ENCODE measurements at regions not wholly inside any gene's neighbourhood (a gene's known extent, or its start where the extent isn't known, plus 50 kb on each side); places are given as distances from the start of the nearest gene placed in this dataset.

DNA sequence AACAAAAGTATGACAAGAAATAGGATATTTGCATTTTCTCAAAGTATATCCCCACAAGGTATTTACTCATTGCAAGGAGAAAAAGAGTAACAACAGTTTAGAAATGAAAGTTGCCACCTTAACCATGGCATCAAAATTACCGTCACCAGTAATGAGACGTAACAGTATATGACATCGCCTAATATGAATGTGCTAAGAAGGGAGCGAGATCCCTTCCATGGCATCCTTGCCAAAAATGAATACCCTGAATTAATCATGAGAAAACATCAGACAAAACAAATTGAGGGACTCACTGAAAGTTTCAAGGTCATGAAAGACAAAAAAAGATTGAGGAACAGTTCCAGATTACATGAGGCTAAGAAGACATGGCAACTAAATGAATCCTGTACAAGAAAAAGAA lies 78.9 kb upstream of the MROH9 start:
- no peak for DNase-seq (ENCODE audit: low spot score)
- TF ChIP-seq, protein P1, sequence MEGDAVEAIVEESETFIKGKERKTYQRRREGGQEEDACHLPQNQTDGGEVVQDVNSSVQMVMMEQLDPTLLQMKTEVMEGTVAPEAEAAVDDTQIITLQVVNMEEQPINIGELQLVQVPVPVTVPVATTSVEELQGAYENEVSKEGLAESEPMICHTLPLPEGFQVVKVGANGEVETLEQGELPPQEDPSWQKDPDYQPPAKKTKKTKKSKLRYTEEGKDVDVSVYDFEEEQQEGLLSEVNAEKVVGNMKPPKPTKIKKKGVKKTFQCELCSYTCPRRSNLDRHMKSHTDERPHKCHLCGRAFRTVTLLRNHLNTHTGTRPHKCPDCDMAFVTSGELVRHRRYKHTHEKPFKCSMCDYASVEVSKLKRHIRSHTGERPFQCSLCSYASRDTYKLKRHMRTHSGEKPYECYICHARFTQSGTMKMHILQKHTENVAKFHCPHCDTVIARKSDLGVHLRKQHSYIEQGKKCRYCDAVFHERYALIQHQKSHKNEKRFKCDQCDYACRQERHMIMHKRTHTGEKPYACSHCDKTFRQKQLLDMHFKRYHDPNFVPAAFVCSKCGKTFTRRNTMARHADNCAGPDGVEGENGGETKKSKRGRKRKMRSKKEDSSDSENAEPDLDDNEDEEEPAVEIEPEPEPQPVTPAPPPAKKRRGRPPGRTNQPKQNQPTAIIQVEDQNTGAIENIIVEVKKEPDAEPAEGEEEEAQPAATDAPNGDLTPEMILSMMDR (IDR thresholded peaks at IDR 0.05; ENCODE audit: borderline replicate concordance, control extremely low read depth, extremely low read depth, insufficient read depth, missing control alignments), result no peak
- in situ Hi-C loops (cut with MboI; ENCODE audit: low sequenced_read_pairs, unreplicated experiment), result no loop called here

GRCh38 chr1:170857955-170858354 lies 77.4 kb upstream of the MROH9 start:
- TF ChIP-seq, protein P1 (IDR thresholded peaks at IDR 0.05; ENCODE audit: borderline replicate concordance, control extremely low read depth, extremely low read depth, insufficient read depth, missing control alignments), result no peak
- DNase-seq (ENCODE audit: low spot score), result no peak
- in situ Hi-C loops (cut with MboI; ENCODE audit: low sequenced_read_pairs, unreplicated experiment), result no loop called here

- TF ChIP-seq, protein P1 (IDR thresholded peaks at IDR 0.05; ENCODE audit: borderline replicate concordance, control extremely low read depth, extremely low read depth, insufficient read depth, missing control alignments), result no peak
- in situ Hi-C loops (cut with MboI; ENCODE audit: low sequenced_read_pairs, unreplicated experiment), result no loop called here
Measured at GRCh38 chr1:170863621-170864020, 71.7 kb upstream of the MROH9 start.

GRCh38 chr1:170864238-170864637 lies 71.1 kb upstream of the MROH9 start:
- TF ChIP-seq, protein P1 (IDR thresholded peaks at IDR 0.05; ENCODE audit: borderline replicate concordance, control extremely low read depth, extremely low read depth, insufficient read depth, missing control alignments), result no peak
- in situ Hi-C loops (cut with MboI; ENCODE audit: low sequenced_read_pairs, unreplicated experiment), result no loop called here
- no peak for DNase-seq (ENCODE audit: low spot score)

More at GRCh38 chr1:170863621-170864020, 71.7 kb upstream of the MROH9 start:
- no peak for DNase-seq (ENCODE audit: low spot score)

DNA sequence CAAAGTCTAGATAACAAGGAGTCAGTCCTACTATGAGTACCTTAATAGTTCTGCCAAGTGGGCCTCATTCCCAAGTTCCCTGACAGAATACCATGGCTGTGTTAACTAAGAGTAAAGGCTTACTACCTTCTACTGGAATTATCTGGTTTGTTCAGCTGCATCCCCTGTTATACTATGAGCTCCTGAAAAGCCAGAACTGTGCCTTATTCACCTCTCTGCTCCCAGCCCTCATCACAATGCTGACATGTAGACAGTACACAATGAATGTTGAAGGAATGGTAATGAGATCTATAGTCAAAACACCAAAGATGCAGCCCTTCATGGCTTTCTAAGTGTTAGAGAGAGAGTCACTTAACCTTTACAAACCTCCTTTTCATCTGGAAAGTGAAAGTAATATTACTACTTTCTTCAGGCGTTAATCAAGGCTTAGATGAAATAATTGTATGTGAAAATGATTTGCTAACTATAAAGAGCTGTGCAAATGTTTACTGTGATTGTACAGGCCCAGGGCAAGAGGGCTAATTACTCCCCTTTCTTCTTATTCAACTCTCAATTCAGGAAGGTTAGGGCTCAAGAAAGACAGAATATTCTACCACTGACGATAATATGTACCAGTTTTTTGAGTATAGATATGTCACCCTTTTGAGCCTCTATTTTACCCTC lies 70.3 kb upstream of the MROH9 start:
- no peak for DNase-seq (ENCODE audit: low spot score)
- TF ChIP-seq, protein P1 (IDR thresholded peaks at IDR 0.05; ENCODE audit: borderline replicate concordance, control extremely low read depth, extremely low read depth, insufficient read depth, missing control alignments), result no peak
- in situ Hi-C loops (cut with MboI; ENCODE audit: low sequenced_read_pairs, unreplicated experiment), result no loop called here

GRCh38 chr1:170866646-170867045 lies 68.7 kb upstream of the MROH9 start:
- TF ChIP-seq, protein P1 (IDR thresholded peaks at IDR 0.05; ENCODE audit: borderline replicate concordance, control extremely low read depth, extremely low read depth, insufficient read depth, missing control alignments), result no peak
- in situ Hi-C loops (cut with MboI; ENCODE audit: low sequenced_read_pairs, unreplicated experiment), result no loop called here
- no peak for DNase-seq (ENCODE audit: low spot score)

All from GM13976 (cell line).